ENCODE measurements at regions not wholly inside any gene's neighbourhood (a gene's known extent, or its start where the extent isn't known, plus 50 kb on each side); places are given as distances from the start of the nearest gene placed in this dataset.

DNA sequence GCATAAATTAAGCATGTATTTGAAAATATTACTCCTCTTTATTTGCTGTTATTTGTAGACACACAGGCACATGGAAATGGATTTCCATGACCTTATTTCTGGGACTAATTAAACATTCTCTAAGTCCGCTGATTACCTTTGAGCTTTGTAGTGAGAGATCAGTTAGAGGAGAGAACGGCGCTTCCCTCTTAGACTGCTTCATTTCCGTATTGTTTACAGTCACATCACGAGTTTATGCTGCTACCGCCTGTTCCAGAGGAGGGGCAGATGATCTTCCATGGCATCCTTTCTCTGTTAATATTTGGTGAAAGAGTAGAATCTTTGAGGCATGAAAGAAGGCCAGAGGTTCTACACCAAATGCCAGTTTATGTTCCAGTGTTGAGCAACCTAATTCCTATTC is 404.4 kb downstream of the TRIB2 start:
- TF ChIP-seq, protein P1, sequence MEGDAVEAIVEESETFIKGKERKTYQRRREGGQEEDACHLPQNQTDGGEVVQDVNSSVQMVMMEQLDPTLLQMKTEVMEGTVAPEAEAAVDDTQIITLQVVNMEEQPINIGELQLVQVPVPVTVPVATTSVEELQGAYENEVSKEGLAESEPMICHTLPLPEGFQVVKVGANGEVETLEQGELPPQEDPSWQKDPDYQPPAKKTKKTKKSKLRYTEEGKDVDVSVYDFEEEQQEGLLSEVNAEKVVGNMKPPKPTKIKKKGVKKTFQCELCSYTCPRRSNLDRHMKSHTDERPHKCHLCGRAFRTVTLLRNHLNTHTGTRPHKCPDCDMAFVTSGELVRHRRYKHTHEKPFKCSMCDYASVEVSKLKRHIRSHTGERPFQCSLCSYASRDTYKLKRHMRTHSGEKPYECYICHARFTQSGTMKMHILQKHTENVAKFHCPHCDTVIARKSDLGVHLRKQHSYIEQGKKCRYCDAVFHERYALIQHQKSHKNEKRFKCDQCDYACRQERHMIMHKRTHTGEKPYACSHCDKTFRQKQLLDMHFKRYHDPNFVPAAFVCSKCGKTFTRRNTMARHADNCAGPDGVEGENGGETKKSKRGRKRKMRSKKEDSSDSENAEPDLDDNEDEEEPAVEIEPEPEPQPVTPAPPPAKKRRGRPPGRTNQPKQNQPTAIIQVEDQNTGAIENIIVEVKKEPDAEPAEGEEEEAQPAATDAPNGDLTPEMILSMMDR (IDR thresholded peaks at IDR 0.05): no peak
- TF ChIP-seq POLR2A (IDR thresholded peaks at IDR 0.05): no peak

All from body of pancreas (tissue), 4 donors.